ENCODE measurements at regions not wholly inside any gene's neighbourhood (a gene's known extent, or its start where the extent isn't known, plus 50 kb on each side); places are given as distances from the start of the nearest gene placed in this dataset.

- DNase-seq (ENCODE audit: extremely low spot score in 2 of 2) = no peak
- Histone ChIP-seq H3K27ac (no peak overlapping the region), H3K4me1 (no peaks in the 10 kb centered on the region), H3K36me3 (no peaks in the 10 kb centered on the region), H3K4me3 (no peak overlapping the region), H3K27me3 (no peaks in the 10 kb centered on the region), H3K9me3 (no peaks in the 10 kb centered on the region)
- TF ChIP-seq CTCF (IDR thresholded peaks at IDR 0.05) (no peak), POLR2AphosphoS5 (IDR thresholded peaks at IDR 0.05; ENCODE audit: insufficient read depth in 1 of 2, low read depth in 1 of 2) (no peak), POLR2A (IDR thresholded peaks at IDR 0.05) (no peak)
- intact Hi-C loops (cut with DNase I) = no loop called here
Observed at GRCh38 chr12:25419595-25419994, 133.5 kb downstream of the LMNTD1 start.

- Histone ChIP-seq H3K4me1 (no peaks in the 10 kb centered on the region), H3K36me3 (no peaks in the 10 kb centered on the region), H3K9me3 (no peaks in the 10 kb centered on the region), H3K4me3 (no peak overlapping the region), H3K27me3 (no peaks in the 10 kb centered on the region), H3K27ac (no peak overlapping the region)
- TF ChIP-seq POLR2AphosphoS5 (IDR thresholded peaks at IDR 0.05; ENCODE audit: insufficient read depth in 1 of 2, low read depth in 1 of 2) (no peak), CTCF (IDR thresholded peaks at IDR 0.05) (no peak), POLR2A (IDR thresholded peaks at IDR 0.05) (no peak)
- intact Hi-C loops (cut with DNase I) = no loop called here
- DNase-seq (ENCODE audit: extremely low spot score in 2 of 2) = no peak
Observed at GRCh38 chr12:25417071-25417470, 136.0 kb downstream of the LMNTD1 start.

- Histone ChIP-seq H3K27me3 (no peaks in the 10 kb centered on the region), H3K36me3 (no peaks in the 10 kb centered on the region), H3K4me1 (no peaks in the 10 kb centered on the region), H3K27ac (no peak overlapping the region), H3K9me3 (no peaks in the 10 kb centered on the region), H3K4me3 (no peak overlapping the region)
- TF ChIP-seq POLR2A (IDR thresholded peaks at IDR 0.05) = no peak
- TF ChIP-seq POLR2AphosphoS5 (IDR thresholded peaks at IDR 0.05; ENCODE audit: insufficient read depth in 1 of 2, low read depth in 1 of 2) = no peak
- no peak for TF ChIP-seq CTCF (IDR thresholded peaks at IDR 0.05)
- intact Hi-C loops (cut with DNase I) = no loop called here
- no peak for DNase-seq (ENCODE audit: extremely low spot score in 2 of 2)
Observed at GRCh38 chr12:25416516-25416915, 136.6 kb downstream of the LMNTD1 start.

- Histone ChIP-seq H3K27me3 (no peaks in the 10 kb centered on the region), H3K4me3 (no peak overlapping the region), H3K36me3 (no peaks in the 10 kb centered on the region), H3K9me3 (no peaks in the 10 kb centered on the region), H3K27ac (no peak overlapping the region), H3K4me1 (no peaks in the 10 kb centered on the region)
- intact Hi-C loops (cut with DNase I) = no loop called here
- TF ChIP-seq CTCF (IDR thresholded peaks at IDR 0.05) = no peak
- no peak for TF ChIP-seq POLR2A (IDR thresholded peaks at IDR 0.05)
- TF ChIP-seq POLR2AphosphoS5 (IDR thresholded peaks at IDR 0.05; ENCODE audit: insufficient read depth in 1 of 2, low read depth in 1 of 2) = no peak
- DNase-seq (ENCODE audit: extremely low spot score in 2 of 2) = no peak
Observed at GRCh38 chr12:25415004-25415403, 138.1 kb downstream of the LMNTD1 start.

- intact Hi-C loops (cut with DNase I) = no loop called here
Observed at GRCh38 chr12:25412735-25413134, 140.3 kb downstream of the LMNTD1 start.

More at GRCh38 chr12:25412735-25413134, 140.3 kb downstream of the LMNTD1 start:
- H3K9me3 ChIP-seq = no peaks in the 10 kb centered on the region
- H3K27ac ChIP-seq = no peak overlapping the region
- no peak for TF ChIP-seq POLR2AphosphoS5 (IDR thresholded peaks at IDR 0.05; ENCODE audit: insufficient read depth in 1 of 2, low read depth in 1 of 2)
- no peak for TF ChIP-seq POLR2A (IDR thresholded peaks at IDR 0.05)
- TF ChIP-seq CTCF (IDR thresholded peaks at IDR 0.05) = no peak
- no peak for DNase-seq (ENCODE audit: extremely low spot score in 2 of 2)
- no peak overlapping the region for H3K4me3 ChIP-seq
- H3K27me3 ChIP-seq = no peaks in the 10 kb centered on the region
- H3K36me3 ChIP-seq = no peaks in the 10 kb centered on the region
- H3K4me1 ChIP-seq = no peaks in the 10 kb centered on the region
